Fibroblast of skin of right quadriceps (primary cell): ENCODE measurements at regions not wholly inside any gene's neighbourhood (a gene's known extent, or its start where the extent isn't known, plus 50 kb on each side); places are given as distances from the start of the nearest gene placed in this dataset.
A peak's percentile ranks its signal among the peaks of the same experiment; 100 is the strongest.
"Not testable (repeated sequence)": the region's sequence is repeated elsewhere in the genome, so short reads cannot be mapped to it uniquely, and the experiment has no call there.

Source experiments
- DNase-seq: peaks from one replicate; pipeline ENCODE4 v3.0.0-alpha.2; 2013

DNA sequence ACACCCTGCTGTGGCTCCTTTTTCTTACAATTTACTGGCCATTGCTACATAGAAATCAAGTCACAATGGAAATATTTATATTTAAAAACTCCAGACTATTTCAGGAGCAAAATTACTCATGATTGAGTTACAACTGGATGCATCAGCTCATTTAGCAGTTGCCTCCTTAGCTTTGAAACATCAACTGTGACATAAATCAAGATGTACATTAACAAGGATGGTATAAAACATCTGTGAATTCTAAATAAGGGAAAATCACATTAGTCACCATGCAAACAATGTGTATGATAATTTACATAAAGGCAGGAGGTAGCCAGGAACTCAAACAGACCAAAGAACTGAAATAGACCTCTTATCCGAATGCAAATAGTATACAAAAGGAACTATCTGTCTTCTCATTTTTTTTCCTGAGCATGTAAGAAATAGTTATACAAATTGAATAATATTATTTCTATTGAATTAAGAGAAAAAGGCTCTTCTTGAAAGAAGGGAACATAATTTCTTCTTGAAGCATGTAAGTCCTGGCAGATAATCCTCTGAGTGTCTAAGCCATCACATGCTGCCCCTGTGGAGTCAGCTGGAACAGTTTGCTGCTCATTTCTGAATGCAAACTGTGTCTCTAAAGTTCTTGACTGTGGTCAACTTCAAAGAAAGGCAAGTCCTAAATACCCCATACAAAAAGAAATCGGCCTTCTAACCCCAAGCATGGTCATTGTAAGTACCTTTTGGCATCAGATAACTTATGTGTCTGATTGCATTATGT lies 151.2 kb downstream of the NAA11 start:
- DNase-seq: peak; percentile 66

DNA sequence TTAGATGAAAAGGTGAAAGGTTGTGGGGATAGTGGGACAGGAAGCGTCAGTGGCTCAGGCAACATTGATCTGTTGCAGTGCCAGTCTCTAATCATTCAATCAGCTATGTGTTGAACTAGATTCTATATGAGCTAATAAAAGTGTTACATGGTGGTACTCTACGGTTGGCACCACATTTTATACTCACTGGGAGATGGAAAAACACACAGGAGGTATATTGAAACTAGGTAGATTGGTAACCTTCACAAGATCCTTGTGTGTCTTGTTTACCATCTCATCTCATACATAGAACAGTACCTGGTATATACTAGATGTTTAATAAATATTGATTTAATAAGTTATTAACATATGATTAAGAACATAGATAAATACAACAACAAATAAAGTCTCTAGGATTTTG lies 152.7 kb downstream of the NAA11 start:
- no peak for DNase-seq

DNA sequence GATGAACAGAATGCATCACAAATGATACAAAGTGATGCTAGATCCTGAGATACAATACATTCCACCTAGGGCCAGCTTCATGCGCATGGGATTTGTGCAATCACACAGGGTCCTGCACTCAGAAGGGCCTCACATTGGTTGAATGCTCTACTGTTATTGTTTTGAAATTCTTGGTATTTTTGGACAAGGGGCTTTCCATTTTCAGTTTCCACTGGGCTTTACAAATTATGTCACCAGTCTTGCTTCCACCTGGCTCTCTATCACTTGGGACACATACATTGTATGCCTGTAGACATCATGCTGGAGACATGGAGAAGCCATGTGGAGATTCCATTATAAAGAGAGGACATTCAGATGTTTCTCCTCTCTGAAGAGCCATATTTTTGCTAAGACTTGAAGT lies 155.8 kb downstream of the NAA11 start:
- DNase-seq: no peak

DNA sequence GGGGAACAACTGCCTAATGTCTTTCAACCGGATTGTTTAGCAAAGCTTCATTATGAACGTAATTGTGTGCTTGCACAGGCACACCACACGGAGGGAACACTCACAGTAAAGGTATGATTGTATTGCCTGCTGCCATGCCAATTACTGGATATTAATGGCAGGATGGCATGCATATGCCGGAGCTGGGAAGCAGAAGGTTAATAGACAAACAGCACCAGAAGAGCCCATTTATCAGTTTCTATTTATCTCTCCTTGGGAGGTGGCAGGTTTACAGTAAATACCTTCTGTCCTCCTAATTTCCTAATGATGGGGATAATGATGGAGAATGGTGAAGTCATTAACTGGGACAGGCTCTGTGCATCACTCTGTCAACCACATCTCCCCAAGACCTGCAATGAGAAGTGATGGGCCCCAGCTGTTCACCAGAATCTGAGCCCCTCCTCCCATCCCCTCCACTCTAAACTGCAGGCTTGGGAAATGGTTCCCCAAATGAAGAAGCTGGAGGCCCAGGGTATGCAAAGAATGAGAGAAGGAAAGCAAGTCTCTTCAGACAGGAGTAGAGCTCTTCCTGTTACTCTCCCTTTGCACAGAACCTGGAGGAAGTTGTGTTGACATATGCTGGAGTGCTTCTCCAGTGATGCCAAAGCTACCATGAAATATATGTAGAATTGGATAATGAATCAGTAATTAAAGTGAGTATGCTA lies 160.8 kb downstream of the NAA11 start:
- DNase-seq: no peak

DNA sequence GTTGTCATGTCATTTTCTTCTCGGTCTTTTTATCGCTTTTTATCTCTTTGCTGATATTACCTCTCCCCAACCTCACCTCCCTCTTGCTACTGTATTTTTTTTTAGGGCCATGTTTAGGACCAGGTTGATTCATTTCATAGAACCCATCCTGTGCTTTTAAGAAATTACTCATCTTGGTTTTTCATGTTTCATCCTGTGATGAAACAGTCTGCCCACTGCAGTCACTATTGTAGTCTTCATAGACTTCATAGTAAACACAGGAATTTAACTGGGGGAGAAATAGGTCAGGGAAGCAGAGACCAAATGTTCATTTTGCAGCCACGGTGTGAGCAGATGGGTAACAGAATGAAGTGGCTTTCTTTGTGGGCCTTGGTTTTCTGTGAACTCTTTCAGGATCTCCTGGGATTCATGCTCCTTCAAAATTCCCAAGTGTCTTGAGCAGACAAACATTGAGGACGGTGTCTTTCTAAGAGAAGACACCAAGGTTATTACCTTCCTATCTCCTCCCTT lies 161.8 kb downstream of the NAA11 start:
- DNase-seq: no peak

DNA sequence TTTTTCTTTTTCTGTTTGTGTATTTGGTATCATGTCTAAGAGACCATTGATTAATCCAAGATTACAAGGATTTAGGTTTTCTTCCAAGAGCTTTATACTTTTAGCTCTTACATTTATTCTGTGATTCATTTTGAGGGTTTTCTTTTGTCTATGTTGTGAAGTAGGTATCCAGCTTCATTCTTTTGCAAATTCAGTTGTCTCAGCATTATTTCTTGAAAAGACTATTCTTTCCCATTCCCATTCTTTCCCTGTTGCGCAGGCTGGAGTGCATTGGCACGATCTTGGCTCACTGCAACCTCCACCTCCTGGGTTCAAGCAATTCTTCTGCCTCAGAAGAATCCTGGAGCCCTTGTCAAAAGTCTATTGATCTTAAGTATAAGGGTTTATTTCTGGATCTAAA lies 164.9 kb downstream of the NAA11 start:
- DNase-seq: no peak

DNA sequence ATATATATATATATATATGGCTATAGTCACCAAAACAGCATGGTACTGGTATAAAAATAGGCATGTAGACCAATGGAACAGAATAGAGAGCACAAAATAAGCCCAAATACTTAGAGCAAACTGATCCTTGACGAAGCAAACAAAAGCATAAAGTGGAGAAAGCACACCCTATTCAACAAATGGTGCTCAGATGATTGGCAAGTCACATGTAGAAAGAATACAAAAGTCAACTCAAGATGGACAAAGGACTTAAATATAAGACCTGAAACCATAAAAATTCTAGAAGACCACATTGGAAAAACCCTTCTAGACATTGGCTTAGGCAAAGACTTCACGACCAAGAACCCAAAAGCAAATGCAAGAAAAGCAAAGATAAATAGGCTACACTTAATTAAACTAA lies 167.2 kb downstream of the NAA11 start:
- not testable (repeated sequence) for DNase-seq

DNA sequence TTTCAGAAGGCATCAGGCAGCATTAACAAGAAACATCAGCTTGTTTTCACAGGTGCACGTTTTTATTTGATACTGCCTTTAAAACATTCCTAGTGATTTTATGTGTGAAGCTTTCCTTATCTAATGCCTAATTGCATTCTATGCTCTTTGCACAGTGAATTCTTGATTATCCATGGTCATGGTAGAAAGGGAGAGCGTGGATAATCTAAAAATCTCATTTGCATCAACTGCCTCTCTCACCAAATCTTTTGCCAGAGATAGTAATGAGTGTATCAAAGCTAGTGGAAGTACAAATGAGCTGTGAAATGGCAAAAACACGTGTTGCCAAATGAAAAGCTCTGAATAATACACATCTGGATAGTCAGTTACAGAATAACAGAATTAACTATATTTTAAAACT lies 170.5 kb downstream of the NAA11 start:
- no peak for DNase-seq

DNA sequence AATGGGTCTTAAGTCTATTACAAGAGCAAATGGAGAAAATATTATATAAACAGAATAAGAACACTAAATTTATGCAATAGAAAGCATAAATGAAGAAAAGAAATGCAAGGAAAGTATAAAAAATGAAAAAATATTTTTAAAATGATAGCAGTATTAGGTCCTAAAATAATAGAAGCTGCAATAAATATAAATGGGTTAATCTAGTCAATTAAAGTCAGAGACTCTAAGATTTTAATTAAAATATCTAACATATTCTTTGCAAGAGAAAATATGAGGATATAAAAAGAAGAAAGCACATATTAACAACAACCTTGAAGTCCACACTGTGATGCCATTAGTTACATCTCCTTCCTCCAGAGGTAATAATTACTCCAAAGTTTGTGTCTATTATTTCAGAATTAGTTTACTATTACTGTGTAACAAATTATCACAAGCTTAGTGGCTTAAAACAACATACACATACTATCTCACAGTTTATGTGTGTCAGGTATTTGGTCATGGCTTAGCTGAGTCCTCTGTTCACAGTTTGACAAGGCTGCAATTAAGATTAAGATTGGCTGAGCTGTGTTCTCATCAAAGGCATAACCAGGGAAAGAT lies 174.9 kb downstream of the NAA11 start:
- DNase-seq: no peak

DNA sequence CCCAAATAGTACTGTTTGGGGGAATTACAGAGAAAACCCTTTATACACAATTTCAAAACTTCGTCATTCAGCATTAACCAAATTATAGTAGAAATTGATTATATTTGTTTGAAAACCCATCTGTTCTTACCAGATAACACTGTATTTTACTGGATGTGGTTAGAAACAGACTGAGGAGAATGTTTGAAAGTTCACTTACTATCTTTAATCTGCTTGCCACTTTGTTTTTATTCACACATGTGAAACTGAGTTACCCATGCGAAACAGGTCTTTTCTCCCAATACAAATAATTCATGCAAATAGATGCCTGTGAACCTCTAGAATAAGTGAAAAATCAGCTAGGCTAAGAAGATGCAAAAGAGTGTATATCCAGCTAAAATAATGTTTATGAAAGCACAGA lies 177.5 kb downstream of the NAA11 start:
- DNase-seq: no peak

DNA sequence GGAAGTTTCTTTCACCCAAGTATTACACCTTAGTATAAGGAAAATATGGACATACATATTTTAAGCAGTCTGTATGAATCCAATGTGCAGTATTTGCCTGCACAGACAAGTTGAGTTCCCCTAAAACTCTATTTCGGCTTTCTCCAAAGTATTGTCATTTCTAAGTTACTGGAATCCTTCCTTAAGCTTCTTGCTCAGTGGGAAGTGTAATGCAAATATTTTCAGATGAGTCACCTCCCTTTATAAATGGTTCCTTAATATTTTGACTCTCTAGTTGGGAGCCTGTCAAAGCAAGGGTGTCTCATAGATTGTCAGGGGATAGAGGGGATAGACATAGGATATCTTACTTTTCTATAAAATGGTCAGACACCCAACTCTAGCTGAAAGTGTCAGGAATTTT lies 178.6 kb downstream of the NAA11 start:
- DNase-seq: peak; percentile 11

DNA sequence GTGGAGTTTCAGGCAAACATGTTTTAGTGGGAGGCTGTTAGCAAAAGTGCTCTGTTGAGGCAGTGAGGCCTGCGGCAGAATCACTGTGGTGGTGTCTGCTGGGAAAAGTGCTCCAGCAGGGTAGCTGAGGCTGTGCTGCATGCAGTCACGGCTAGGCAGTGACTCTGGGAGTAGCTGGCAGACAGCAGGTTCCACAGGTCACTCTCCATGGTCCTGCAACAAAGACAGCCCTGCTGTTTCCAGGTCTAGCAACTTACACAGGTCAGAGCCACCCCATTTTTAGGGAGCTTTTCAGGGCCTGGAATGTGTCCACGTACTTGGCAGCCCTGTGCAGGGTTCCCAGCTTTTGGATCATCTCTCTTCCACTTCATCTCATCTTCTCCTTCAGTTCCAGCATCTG lies 184.3 kb downstream of the NAA11 start:
- DNase-seq: peak; percentile 6

DNA sequence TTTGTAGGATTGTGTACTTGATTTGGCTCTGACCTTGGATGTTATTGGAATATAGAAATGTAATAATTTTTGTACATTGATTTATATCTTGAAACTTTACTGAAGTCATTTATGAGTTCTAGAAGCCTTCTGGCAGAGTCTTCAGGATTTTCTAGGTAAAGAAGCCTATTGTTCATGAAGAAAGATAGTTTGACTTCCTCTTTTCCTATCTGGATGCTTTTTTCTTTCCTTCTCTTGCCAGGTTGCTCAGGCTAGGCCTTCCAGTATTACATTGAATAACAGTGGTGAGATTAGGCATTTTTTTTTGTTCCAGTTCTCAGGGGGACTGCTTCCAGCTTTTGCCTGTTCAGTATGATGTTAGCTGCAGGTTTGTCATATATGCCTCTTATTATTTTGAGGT lies 191.1 kb downstream of the NAA11 start:
- DNase-seq: no peak

DNA sequence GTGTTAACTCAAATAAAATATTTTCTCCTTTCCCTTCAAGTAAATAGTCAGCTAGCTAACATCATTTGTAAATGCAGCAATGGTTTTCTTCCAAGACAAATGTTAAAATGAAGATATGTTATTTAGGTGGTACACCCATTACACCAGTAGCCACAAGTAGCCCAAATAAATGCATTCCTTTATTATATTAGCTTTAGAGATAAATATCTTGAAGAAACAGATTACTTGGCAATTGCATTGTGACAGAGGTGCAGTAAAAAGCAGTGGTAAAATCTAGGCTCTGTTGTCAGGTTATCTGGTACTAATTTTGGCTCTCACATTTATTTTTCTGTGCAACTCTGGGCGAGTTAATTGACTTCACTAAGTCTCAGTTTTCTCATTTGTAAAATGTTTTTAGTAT lies 193.0 kb downstream of the NAA11 start:
- no peak for DNase-seq

DNA sequence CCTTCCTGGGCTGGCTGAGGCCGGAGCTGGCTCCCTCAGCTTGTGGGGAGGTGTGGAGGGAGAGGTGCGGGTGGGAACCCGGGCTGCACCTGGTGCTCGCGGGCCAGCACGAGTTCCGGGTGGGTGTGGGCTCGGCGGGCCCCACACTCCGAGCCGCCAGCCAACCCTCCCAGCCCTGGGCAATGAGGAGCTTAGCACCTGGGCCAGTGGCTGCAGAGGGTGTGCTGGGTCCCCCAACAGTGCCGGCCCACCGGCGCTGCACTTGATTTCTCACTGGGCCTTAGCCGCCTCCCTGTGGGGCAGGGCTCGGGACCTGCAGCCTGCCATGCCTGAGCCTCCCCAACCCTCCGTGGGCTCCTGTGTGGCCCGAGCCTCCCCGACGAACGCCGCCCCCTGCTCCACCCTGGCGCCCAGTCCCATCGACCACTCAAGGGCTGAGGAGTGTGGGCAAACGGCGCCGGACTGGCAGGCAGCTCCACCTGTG lies 182.7 kb upstream of the PAQR3 start:
- DNase-seq: no peak

DNA sequence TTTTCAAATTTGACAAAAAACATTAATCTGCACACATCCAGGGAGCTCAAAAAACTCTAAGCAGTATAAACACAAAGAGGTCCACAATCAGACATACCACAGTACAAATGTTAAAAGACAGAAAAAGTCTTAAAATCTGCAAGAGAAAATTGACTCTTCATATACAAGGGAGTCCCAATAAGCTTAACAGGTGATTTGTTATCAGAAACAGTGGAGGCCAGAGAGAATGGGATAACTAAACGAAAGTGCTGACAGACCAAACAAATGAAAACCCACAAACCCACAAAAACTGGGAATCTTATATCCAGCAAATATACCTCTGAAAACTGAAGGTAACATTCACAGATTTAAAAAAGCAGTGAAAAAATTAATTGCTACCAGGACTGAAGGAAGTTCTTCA lies 182.0 kb upstream of the PAQR3 start:
- no peak for DNase-seq

DNA sequence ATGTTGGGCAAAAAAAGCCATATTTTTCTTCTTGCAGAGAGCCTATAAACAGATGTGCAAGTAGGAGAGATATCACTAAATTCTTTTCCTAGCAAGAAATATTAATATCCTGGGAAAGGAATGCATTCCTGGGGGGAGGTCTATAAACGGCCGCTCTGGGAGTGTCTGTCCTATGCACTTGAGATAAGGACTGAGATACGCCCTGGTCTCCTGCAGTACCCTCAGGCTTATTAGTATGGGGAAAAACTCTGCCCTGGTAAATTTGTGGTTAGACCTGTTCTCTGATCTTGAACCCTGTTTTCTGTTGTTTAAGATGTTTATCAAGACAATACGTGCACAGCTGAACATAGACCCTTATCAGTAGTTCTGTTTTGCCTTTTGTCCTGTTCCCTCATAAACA lies 177.8 kb upstream of the PAQR3 start:
- not testable (repeated sequence) for DNase-seq

DNA sequence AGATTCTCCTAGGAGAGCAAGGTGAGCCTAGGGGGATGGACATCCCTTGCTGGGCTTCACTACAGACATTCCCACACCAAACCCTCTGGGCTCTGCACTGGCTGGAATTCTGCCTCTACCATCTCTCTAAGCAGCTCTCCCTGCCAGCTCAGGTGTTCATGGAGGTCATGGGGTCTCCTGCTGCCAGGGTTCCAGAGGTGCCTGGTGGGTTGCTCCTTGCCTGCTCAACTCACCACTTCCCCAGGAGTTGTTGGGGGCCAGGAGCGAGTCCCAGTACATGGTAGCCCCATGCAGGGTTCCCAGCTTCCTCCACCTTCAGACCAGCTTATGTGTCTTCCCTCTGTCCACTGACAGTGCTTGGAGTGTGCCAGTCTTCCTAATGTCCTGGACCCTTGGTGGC lies 167.8 kb upstream of the PAQR3 start:
- DNase-seq: no peak

DNA sequence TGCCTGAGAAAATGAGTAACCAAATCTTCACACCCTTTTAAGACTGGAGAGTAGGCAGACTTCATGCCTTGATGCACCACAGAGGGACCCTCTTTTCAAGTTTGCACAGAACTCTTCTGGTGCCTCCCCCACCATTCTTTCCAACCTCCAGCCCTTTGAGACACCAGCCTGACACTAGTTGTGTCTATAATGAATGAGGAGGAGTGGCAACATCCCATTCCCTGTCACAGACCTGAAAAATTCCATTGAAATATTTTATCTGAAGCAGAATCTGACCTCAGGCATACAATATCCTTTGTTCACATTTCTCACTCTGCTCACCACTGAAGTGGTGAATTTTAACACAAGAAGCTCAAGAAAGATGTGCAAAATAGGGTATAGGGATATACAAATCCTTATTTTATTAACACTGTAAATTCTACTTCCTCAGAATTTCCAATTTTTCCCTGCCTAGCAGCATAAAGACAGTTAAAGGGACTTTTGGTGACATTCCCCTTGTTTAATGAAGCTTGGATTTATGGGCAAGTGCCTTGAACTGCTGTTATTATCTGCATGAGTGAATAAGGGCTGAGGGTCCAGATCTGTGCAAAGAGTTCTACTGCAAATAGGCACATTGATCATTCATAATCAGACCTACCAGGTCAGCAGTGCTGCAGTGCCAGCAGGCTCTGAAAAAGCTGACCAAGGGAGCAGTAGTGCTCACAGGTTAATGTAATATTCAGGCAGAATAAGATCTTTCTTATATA lies 149.9 kb upstream of the PAQR3 start:
- no peak for DNase-seq

DNA sequence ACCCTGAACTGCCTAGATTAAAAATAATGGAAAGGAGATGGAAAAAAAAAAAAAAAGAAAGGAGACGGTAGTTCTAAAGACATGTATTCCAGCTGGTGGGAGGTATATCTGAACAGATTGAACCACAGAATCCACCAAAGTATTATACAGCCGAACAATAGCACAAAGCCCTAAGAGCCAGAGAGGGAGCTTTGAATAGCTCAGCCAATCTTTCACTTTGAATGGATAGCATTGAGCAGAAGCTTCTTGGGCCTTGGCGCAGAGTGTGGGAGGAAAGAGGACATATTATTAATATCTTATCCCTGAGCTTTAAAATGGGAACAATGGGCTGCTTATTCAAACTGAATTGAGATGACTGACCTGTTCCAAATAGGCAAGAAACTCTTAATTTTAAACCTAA lies 147.8 kb upstream of the PAQR3 start:
- DNase-seq: no peak

DNA sequence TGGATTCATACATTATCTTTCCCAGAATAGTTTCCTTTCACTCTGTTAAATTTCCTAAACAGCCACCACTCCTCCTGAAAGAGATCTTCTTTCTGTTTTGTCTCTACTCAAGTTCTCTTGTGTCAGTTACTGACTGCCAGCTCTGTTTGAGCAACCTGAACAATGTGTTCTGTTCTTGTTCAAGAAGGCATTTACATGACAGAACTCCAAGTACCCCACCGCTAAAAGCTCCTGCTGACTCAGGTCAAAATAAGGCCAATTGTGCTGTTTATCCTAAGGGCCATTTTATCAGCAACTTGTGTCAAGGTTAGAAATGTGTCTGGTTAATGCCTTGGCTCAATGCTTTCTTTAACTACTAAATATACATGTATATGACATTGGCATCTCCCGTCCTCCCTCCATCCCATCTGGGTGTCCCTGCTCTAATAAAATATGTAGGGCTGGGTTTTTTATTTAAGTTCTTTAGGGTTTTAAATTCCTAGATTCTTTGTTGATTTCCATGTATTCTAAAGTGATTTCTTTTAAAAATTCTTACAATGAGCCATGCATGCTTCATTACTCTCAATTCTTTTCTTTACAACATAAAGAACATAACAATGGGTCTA lies 144.3 kb upstream of the PAQR3 start:
- no peak for DNase-seq

DNA sequence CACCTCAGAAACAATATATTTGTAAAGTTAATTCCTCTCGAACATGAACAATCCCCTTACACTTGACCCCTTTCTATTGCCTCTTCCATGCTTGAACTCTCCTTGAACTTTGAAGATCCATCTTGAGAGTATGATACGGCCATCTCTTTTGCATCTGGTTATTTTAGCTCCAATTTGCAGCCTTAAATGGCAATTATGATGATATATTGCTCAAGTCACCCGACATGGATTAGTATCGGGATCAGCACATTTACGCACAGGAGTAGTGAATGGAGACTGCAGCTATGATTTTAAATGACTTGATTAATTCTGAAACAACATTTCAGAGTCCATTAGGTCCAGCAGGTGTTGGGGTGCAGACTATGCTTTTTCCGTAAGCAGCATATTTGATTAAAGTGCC lies 143.8 kb upstream of the PAQR3 start:
- DNase-seq: no peak

DNA sequence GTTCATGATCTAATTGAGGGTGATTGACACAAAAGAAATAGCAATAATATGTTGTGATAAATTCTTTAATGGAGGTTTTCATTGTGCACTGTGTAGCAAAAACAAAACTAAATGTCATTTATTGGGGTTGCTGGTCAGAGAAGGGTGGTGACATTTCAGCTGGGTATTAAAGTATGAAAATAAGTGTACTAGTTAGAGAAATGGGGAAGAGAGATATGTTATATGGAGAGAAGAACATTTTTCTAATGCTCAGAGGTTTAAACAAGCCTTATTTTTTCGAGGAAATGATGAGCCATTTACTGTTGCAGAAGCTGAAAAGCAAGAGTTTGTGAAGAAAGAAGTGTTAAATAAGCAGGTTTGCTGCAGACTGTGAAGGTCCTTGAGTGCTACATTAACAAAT lies 142.7 kb upstream of the PAQR3 start:
- no peak for DNase-seq
